HepG2 (cell line): ENCODE measurements at regions not wholly inside any gene's neighbourhood (a gene's known extent, or its start where the extent isn't known, plus 50 kb on each side); places are given as distances from the start of the nearest gene placed in this dataset.

ENCODE experiments used
- CBX2 ChIP-seq, 2 experiments: fragments of 200-600 bp in 1 of 2; sonication (generic); formaldehyde crosslinking in 1 of 2; IDR thresholded peaks; 2 replicates each; pipeline versions ENCODE4 v1.7.0 to v1.8.1; 2018 to 2022; ENCODE audit warnings: low read depth in 2 of 2, low read length in 1 of 2, mild to moderate bottlenecking in 1 of 2, missing genetic modification reagents in 1 of 2
- CTCF ChIP-seq: sonication (generic); formaldehyde crosslinking; IDR thresholded peaks from 2 replicates; pipeline ENCODE4 v1.5.0; 2020; ENCODE audit warnings: mild to moderate bottlenecking, missing genetic modification reagents, moderate library complexity
- EP300 ChIP-seq, 3 experiments: sonication (generic) in 1 of 3; formaldehyde crosslinking in 1 of 3; IDR thresholded peaks; 2 replicates each; pipeline versions ENCODE4 v1.5.1 to v1.6.1; 2011 to 2020; ENCODE audit warnings: low read depth in 2 of 3, low read length in 2 of 3, borderline replicate concordance in 1 of 3, improper control_type of control experiment in 1 of 3, mild to moderate bottlenecking in 1 of 3, missing genetic modification reagents in 1 of 3, moderate library complexity in 1 of 3
- MAZ ChIP-seq, 2 experiments: sonication (generic) in 1 of 2; formaldehyde crosslinking in 1 of 2; IDR thresholded peaks; 2 replicates each; pipeline versions ENCODE4 v1.5.0 to v1.6.1; 2012 to 2020; ENCODE audit warnings: low read depth in 2 of 2, mild to moderate bottlenecking in 2 of 2, borderline replicate concordance in 1 of 2, improper control_type of control experiment in 1 of 2, low read length in 1 of 2, missing genetic modification reagents in 1 of 2, moderate library complexity in 1 of 2
- RFX5 ChIP-seq: IDR thresholded peaks from 2 replicates; pipeline ENCODE4 v1.6.1; 2011; ENCODE audit warnings: low read depth, low read length, improper control_type of control experiment
- ZNF274 ChIP-seq: sonication (generic); formaldehyde crosslinking; IDR thresholded peaks from 2 replicates; pipeline ENCODE4 v1.5.1; 2020; ENCODE audit warnings: mild to moderate bottlenecking, missing genetic modification reagents
- ZNF431 ChIP-seq: sonication (generic); formaldehyde crosslinking; IDR thresholded peaks from 2 replicates; pipeline ENCODE4 v1.9.0; 2022; ENCODE audit warnings: missing genetic modification reagents, low read depth, mild to moderate bottlenecking, borderline replicate concordance

GRCh38 chr4:156695163-156695562 is 276.4 kb downstream of the PDGFC start:
- no peak for TF ChIP-seq CBX2 (IDR thresholded peaks at IDR 0.05; ENCODE audit: low read depth, low read length)
- no peak for TF ChIP-seq CBX2 (CRISPR knock-in tag; IDR thresholded peaks at IDR 0.05; ENCODE audit: low read depth)
- no peak for TF ChIP-seq CTCF (CRISPR knock-in tag)
- no peak for TF ChIP-seq EP300 (IDR thresholded peaks at IDR 0.05; ENCODE audit: low read depth in 2 of 2, low read length in 2 of 2)
- TF ChIP-seq EP300 (CRISPR knock-in tag; IDR thresholded peaks at IDR 0.05; ENCODE audit: borderline replicate concordance), result no peak
- TF ChIP-seq ZNF431, result no peak
- no peak for TF ChIP-seq ZNF274 (CRISPR knock-in tag)
- TF ChIP-seq RFX5, result no peak
- TF ChIP-seq MAZ (IDR thresholded peaks at IDR 0.05; ENCODE audit: borderline replicate concordance, low read depth, low read length), result no peak
- no peak for TF ChIP-seq MAZ (CRISPR knock-in tag; IDR thresholded peaks at IDR 0.05; ENCODE audit: low read depth)
